Spleen (tissue), 11 donors: ENCODE measurements at regions not wholly inside any gene's neighbourhood (a gene's known extent, or its start where the extent isn't known, plus 50 kb on each side); places are given as distances from the start of the nearest gene placed in this dataset.

Source experiments
- DNase-seq: peaks from one replicate; pipeline ENCODE4 v3.0.0-alpha.2; 2020
- H3K27ac ChIP-seq, 8 donors: fragments of 200-600 bp; sonication (generic) in 7 of 8; 1 replicate in 4 of 8; 2 replicates in 4 of 8; pipeline versions ENCODE4 v1.5.0 to v1.8.0; 2016 to 2021; ENCODE audit warnings: inconsistent platforms in 4 of 8, mild to moderate bottlenecking in 4 of 8, moderate library complexity in 1 of 8
- H3K27me3 ChIP-seq, 7 donors: fragments of 200-600 bp; sonication (generic) in 6 of 7; replicated peaks in 1 of 7; 1 replicate in 4 of 7; 2 replicates in 3 of 7; pipeline versions ENCODE4 v1.5.0 to v1.8.0; 2016 to 2021; ENCODE audit warnings: inconsistent platforms in 3 of 7, mild to moderate bottlenecking in 1 of 7
- H3K36me3 ChIP-seq, 6 donors: fragments of 200-600 bp; sonication (generic) in 5 of 6; 1 replicate in 4 of 6; 2 replicates in 2 of 6; pipeline versions ENCODE4 v1.5.0 to v1.8.0; 2016 to 2021; ENCODE audit warnings: inconsistent platforms in 2 of 6
- H3K4me1 ChIP-seq, 6 donors: fragments of 200-600 bp; sonication (generic) in 5 of 6; 1 replicate in 3 of 6; 2 replicates in 3 of 6; pipeline versions ENCODE4 v1.5.0 to v1.8.0; 2016 to 2021; ENCODE audit warnings: inconsistent platforms in 3 of 6
- H3K4me3 ChIP-seq, 8 donors: fragments of 200-600 bp; sonication (generic) in 7 of 8; 1 replicate in 4 of 8; 2 replicates in 4 of 8; pipeline versions ENCODE4 v1.5.0 to v1.8.0; 2016 to 2021; ENCODE audit warnings: inconsistent platforms in 4 of 8, mild to moderate bottlenecking in 4 of 8, moderate library complexity in 2 of 8
- H3K9me3 ChIP-seq, 8 donors: fragments of 200-600 bp; sonication (generic) in 7 of 8; 1 replicate in 4 of 8; 2 replicates in 4 of 8; pipeline versions ENCODE4 v1.5.0 to v1.8.0; 2016 to 2021; ENCODE audit warnings: inconsistent platforms in 4 of 8
- POLR2A ChIP-seq, 3 donors: fragments of 450-650 bp; IDR thresholded peaks; one replicate each; pipeline ENCODE4 v1.5.1; 2017; ENCODE audit warnings: antibody characterized with exemption in 3 of 3, mild to moderate bottlenecking in 1 of 3
- POLR2AphosphoS5 ChIP-seq, 3 donors: sonication (generic); formaldehyde crosslinking; IDR thresholded peaks; one replicate each; pipeline ENCODE4 v1.5.1; 2017; ENCODE audit warnings: antibody characterized with exemption in 3 of 3
- WGBS, 5 donors: extraction: QIAGEN DNeasy Blood & Tissue Kit in 3 of 5; methylation state at CpG; one replicate each; pipeline versions ENCODE4 v1.1.5 to v1.1.7; 2013 to 2018; 5-methylcytosine and 5-hydroxymethylcytosine counted together
- intact Hi-C: fragments of 100-400 bp; cut with DNase I; formaldehyde crosslinking; loops from one replicate; pipeline ENCODE4 v1.15.0; 2023; ENCODE audit warnings: low total_unique reads
- TF ChIP-seq, protein P1 (sequence below), 11 experiments: fragments of 200-600 bp in 7 of 11; fragments of 450-650 bp in 4 of 11; sonication (generic) in 4 of 11; IDR thresholded peaks in 8 of 11; conservative IDR thresholded peaks in 3 of 11; 1 replicate in 7 of 11; 2 replicates in 4 of 11; pipeline versions ENCODE4 v1.4.0 to v1.8.0; 2016 to 2021; ENCODE audit warnings: antibody characterized with exemption in 11 of 11, inconsistent platforms in 4 of 11, mild to moderate bottlenecking in 1 of 11
- donor health status: healthy with polysubstance abuse.
- donor health status: DM: no; HTN: no; CAD: no; lungs with moderate emphysema.
- donor health status: DM: no; HTN: no; CAD: no.
- donor health status: Bipolar disorder and iron deficiency.
- donor health status: healthy.
- donor health status: DM: no; HTN: no; CAD: no.
- donor health status: DM: yes; HTN: yes; CAD: no.

DNA sequence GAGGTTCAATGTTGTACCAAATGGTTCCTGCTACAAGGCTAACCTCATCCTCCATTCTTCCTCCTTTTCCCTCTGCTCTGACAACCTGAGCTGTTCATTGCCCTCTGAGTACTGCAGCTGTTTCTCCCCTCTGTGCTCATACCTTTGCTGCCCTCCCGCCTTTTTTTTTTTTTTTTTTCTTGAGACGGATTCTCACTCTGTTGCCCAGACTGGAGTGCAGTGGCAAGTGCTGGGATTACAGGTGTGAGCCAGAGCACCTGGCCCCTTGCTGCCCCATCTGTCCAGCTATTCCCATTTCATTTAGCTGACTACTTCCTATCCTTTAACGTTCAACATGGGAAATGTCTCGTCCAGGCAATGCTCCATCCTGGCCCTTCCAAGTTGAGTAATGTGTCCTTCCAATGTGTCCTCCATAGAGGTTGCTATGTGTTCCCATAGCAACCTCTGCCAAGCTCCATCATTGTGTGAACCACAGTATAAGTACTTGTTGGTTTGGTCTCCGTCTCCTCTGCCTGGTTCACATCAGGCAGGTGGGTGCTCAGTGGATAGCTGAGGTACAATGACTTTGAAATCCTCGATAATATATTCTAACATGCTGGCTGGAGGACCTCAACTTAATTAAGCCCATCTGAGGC lies 179.9 kb upstream of the ANKRD28 start:
- no peaks in the 10 kb centered on the region for H3K4me1 ChIP-seq
- TF ChIP-seq, protein P1, sequence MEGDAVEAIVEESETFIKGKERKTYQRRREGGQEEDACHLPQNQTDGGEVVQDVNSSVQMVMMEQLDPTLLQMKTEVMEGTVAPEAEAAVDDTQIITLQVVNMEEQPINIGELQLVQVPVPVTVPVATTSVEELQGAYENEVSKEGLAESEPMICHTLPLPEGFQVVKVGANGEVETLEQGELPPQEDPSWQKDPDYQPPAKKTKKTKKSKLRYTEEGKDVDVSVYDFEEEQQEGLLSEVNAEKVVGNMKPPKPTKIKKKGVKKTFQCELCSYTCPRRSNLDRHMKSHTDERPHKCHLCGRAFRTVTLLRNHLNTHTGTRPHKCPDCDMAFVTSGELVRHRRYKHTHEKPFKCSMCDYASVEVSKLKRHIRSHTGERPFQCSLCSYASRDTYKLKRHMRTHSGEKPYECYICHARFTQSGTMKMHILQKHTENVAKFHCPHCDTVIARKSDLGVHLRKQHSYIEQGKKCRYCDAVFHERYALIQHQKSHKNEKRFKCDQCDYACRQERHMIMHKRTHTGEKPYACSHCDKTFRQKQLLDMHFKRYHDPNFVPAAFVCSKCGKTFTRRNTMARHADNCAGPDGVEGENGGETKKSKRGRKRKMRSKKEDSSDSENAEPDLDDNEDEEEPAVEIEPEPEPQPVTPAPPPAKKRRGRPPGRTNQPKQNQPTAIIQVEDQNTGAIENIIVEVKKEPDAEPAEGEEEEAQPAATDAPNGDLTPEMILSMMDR (IDR thresholded peaks at IDR 0.05 in 8 of 11, conservative IDR thresholded peaks at IDR 0.05 in 3 of 11): no peak
- TF ChIP-seq POLR2A (IDR thresholded peaks at IDR 0.05) (no peak), POLR2AphosphoS5 (IDR thresholded peaks at IDR 0.05) (no peak)

DNA sequence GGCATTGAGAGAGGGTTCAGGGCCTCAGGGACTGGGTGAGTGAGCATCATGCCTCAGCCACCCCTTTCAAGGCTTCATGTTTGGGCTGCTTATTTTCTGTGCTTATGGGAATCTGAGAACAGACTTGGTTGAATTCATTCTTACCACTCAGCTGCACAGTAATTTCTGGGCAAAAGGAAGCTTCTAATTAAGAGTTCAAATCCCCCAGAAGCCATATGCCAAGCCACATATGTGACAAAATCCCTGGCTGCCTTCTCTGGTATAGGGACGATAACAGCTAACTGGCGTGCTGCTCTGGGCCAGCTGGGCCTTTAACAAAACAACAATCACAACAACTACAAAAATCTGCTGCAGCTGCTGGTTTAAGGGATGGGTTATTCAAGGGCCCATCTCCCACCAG lies 181.0 kb upstream of the ANKRD28 start:
- DNase-seq: no peak
- WGBS, 5 donors: 93 to 100% (median 96%) methylated on average over 2 of the region's 2 CpGs
- no peak for TF ChIP-seq POLR2AphosphoS5 (IDR thresholded peaks at IDR 0.05)
- TF ChIP-seq, protein P1 (IDR thresholded peaks at IDR 0.05 in 8 of 11, conservative IDR thresholded peaks at IDR 0.05 in 3 of 11): no peak
- TF ChIP-seq POLR2A (IDR thresholded peaks at IDR 0.05): no peak

More for the DNA sequence above, 179.9 kb upstream of the ANKRD28 start:
- intact Hi-C loops: no loop called here
- Histone ChIP-seq H3K4me3 (no peak overlapping the region), H3K27ac (no peak overlapping the region), H3K9me3 (peaks cover 0 to 5% (median 0%) of the 10 kb centered on the region in 8 donors), H3K27me3 (no peaks in the 10 kb centered on the region), H3K36me3 (no peaks in the 10 kb centered on the region)
- WGBS, 5 donors: 88 to 96% (median 90%) methylated on average over 6 of the region's 6 CpGs
- no peak for DNase-seq

DNA sequence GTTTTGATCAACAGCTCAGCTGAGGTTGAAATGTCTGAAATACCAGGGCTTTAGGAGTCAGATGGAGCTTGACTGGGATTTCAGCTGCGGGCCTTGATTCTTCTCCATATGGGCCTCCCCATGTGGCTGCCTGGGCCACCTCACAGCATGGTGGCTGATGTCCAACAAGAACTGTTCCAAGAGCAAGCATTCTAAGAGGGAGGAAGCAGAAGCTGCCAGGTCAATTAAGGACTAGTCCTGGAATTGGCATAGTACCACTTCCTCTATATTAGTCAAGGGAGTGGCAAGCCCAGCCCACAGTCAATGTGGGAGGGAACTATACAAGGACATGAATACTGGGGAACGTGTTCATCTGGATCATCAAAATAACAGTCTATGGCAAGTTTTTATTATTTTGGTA lies 181.7 kb upstream of the ANKRD28 start:
- no peak for DNase-seq
- no peak overlapping the region for H3K4me3 ChIP-seq
- H3K27ac ChIP-seq: no peak overlapping the region
- peaks cover 0 to 5% (median 0%) of the 10 kb centered on the region in 8 donors for H3K9me3 ChIP-seq
- H3K27me3 ChIP-seq: no peaks in the 10 kb centered on the region
- intact Hi-C loops: no loop called here
- 70 to 86% (median 76%) methylated on average over 2 of the region's 2 CpGs for WGBS, 5 donors
- H3K4me1 ChIP-seq: no peaks in the 10 kb centered on the region
- no peaks in the 10 kb centered on the region for H3K36me3 ChIP-seq
- no peak for TF ChIP-seq POLR2A (IDR thresholded peaks at IDR 0.05)
- TF ChIP-seq, protein P1 (IDR thresholded peaks at IDR 0.05 in 8 of 11, conservative IDR thresholded peaks at IDR 0.05 in 3 of 11): no peak
- no peak for TF ChIP-seq POLR2AphosphoS5 (IDR thresholded peaks at IDR 0.05)

More for the DNA sequence above, 181.0 kb upstream of the ANKRD28 start:
- no peak overlapping the region for H3K4me3 ChIP-seq
- intact Hi-C loops: no loop called here
- no peaks in the 10 kb centered on the region for H3K4me1 ChIP-seq
- peaks cover 0 to 5% (median 0%) of the 10 kb centered on the region in 8 donors for H3K9me3 ChIP-seq
- H3K27me3 ChIP-seq: no peaks in the 10 kb centered on the region
- H3K27ac ChIP-seq: no peak overlapping the region
- no peaks in the 10 kb centered on the region for H3K36me3 ChIP-seq

DNA sequence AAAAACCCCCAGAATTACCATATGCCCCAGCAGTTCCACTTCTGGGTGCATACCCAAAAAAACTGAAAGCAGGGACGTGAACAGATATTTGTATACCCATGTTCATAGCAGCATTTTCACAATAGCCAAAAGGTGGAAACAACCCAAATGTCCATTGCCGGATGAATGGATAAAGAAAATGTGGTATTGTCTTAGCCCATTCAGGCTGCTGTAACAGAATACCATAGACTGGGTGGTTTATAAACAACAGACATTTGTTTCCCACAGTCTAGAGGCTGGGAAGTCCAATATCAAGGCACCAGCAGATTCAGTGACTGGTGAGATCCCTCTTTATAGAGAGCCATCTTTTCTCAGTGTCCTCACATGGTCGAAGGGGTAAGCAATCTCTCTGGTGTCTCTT lies 182.1 kb upstream of the ANKRD28 start:
- no peak for DNase-seq
- H3K4me3 ChIP-seq: no peak overlapping the region
- TF ChIP-seq POLR2AphosphoS5 (IDR thresholded peaks at IDR 0.05) (no peak), POLR2A (IDR thresholded peaks at IDR 0.05) (no peak)
- no peaks in the 10 kb centered on the region for H3K36me3 ChIP-seq
- peaks cover 0 to 5% (median 0%) of the 10 kb centered on the region in 8 donors for H3K9me3 ChIP-seq
- intact Hi-C loops: no loop called here
- no peak overlapping the region for H3K27ac ChIP-seq
- H3K27me3 ChIP-seq: no peaks in the 10 kb centered on the region
- 85 to 95% (median 87%) methylated on average over 3 of the region's 3 CpGs for WGBS, 5 donors
- no peaks in the 10 kb centered on the region for H3K4me1 ChIP-seq
